GM13977 (cell line): ENCODE measurements at regions not wholly inside any gene's neighbourhood (a gene's known extent, or its start where the extent isn't known, plus 50 kb on each side); places are given as distances from the start of the nearest gene placed in this dataset.

ENCODE experiments used
- DNase-seq: peaks from one replicate; pipeline ENCODE4 v3.0.0; 2012; ENCODE audit warnings: low spot score
- in situ Hi-C: fragments of 300-500 bp; cut with MboI; formaldehyde crosslinking; loops from one replicate; pipeline ENCODE4 v1.12.0; 2022; ENCODE audit warnings: low sequenced_read_pairs, low pct_unique_long_range_greater_than_20kb, mixed read lengths, inconsistent platforms; ENCODE audit not compliant: unreplicated experiment
- TF ChIP-seq, protein P1 (sequence below): IDR thresholded peaks from 2 replicates; pipeline ENCODE4 v1.5.1; 2012; ENCODE audit warnings: mild to moderate bottlenecking, control low read depth; ENCODE audit not compliant: insufficient read depth; ENCODE audit errors: extremely low read depth, missing control alignments

DNA sequence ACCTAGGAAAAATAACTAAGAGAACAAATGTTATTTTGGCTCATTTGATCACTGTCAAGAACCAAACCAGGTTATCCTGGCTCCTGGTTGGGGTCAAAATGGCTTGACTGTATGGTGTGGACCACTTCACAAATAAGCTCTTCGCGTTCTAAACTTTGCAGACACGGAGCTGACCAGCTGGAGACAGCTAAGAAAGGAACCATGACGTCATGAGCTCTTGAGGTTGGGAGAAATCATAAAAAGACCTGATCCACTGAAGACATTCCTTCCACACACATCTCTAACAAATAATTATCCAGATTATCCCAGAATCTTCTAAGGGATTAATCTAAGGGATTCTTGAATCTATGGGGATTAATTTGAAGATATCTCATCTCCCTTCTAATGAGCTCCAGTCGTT is 321.5 kb upstream of the IGF1R start:
- TF ChIP-seq, protein P1, sequence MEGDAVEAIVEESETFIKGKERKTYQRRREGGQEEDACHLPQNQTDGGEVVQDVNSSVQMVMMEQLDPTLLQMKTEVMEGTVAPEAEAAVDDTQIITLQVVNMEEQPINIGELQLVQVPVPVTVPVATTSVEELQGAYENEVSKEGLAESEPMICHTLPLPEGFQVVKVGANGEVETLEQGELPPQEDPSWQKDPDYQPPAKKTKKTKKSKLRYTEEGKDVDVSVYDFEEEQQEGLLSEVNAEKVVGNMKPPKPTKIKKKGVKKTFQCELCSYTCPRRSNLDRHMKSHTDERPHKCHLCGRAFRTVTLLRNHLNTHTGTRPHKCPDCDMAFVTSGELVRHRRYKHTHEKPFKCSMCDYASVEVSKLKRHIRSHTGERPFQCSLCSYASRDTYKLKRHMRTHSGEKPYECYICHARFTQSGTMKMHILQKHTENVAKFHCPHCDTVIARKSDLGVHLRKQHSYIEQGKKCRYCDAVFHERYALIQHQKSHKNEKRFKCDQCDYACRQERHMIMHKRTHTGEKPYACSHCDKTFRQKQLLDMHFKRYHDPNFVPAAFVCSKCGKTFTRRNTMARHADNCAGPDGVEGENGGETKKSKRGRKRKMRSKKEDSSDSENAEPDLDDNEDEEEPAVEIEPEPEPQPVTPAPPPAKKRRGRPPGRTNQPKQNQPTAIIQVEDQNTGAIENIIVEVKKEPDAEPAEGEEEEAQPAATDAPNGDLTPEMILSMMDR, result no peak
- in situ Hi-C loops, result no loop called here

DNA sequence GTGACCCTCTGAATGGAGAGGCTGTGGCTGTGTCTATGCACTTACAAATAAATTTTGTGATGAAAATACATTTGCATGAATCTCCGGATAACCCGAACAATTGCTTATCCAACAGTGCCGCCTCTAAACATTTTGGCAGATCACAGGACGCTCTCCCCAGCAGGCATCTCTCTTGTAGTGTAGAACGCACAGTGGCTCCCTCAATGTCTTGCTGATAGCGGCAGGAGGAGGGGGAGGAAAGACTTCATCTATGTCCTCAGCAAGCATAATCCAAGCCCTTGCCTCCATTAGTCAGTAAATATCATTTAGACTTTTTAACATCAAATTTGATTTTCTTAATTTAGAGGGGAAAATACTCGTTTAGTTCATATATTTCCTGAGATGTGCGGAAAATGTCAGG is 318.1 kb upstream of the IGF1R start:
- DNase-seq, result no peak
- TF ChIP-seq, protein P1, result no peak
- in situ Hi-C loops, result no loop called here

More for the DNA sequence above, 321.5 kb upstream of the IGF1R start:
- no peak for DNase-seq

DNA sequence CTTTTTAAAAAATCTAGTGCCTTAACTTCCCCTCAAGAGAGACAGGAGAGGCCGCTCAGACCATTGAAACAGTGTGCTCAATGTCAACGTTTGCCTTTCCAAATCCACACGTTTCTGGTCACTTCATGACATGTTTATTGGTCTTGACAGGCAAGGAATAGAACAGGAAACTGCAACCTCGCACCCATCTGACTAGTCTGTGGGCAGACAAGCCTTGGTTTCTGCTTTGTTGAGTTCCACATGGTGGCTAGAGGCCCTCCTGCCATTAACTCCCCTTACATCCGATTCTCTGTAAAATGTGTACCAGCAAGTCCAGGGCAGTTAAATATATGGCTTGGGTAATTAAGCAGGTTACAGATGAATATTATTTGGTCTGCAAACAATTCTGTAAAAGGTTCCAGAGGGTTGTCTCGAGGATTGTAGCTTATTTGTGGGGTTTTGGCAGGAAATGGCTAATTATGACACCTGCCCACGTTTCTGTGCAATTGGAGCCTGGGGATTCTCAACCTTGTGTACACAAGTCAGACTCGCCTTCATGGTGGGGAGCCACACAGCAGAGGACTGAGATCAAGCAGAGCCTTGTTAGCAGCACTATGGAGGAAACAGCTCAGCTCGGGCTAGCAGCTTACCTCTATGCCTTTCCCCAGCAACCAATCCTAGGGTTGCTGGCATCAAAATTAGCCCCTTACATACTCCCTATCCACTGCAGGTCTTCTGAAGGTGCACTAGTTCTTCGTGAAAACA is 317.5 kb upstream of the IGF1R start:
- TF ChIP-seq, protein P1, result no peak
- in situ Hi-C loops, result no loop called here
- no peak for DNase-seq

DNA sequence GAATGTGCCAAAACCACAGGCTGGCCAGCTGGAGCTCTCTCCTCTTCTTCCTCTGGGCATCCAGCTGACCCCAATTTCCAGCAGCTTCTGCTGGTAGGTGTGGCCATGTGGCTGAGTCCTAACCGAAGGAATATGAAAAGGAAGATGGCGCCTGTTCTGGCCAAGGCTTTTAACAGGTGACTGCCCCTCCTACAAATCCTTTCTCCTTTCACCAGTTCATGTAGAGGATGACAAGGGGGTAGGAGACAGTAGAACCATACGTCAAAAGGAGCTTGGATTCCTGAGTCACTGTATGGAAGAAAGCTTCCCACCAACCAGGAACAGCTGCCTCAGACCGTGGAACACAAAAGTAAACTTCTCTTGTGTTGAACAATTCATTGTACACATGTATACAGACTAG is 316.7 kb upstream of the IGF1R start:
- TF ChIP-seq, protein P1, result no peak
- in situ Hi-C loops, result no loop called here
- DNase-seq, result no peak

DNA sequence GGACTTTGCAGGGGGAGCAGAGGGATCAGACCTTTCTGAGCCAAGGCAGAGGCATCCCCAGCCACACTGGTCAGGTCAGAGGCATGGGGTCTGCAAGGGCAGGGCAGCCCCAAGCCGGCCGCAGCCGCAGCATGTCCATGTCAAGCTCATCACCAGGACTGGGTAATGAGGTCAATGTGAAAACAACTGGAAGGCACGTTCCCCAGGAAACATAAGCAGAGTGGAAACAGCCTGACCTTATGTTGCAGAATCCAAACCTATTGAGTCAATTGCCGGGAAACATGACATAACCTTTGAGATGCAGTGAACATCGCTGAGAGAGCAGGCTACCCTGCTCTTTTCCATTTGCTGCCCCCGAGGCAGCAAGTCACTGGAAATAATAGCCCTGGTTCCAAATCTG is 315.1 kb upstream of the IGF1R start:
- DNase-seq, result no peak
- in situ Hi-C loops, result no loop called here
- TF ChIP-seq, protein P1, result no peak

DNA sequence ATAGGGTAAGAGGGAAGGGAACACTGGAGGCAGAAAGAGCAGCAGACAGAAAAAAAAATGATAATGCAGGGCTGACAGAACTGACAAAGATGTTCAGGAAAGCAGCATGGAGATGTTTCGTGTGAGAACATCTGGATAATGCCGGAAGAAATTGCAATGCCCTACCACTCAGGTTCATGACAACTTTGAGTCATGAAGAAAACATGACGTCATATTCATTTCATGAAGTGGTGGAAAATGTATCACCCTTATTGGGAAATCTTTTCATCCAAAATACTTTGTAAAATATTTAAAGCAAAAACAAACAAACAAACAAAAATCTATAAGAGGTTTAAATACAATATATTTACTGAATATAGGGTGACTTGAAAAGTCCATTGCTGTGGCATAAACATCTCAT is 305.4 kb upstream of the IGF1R start:
- no peak for DNase-seq
- TF ChIP-seq, protein P1, result no peak
- in situ Hi-C loops, result no loop called here
